Transverse colon (tissue), 4 donors: ENCODE measurements at regions not wholly inside any gene's neighbourhood (a gene's known extent, or its start where the extent isn't known, plus 50 kb on each side); places are given as distances from the start of the nearest gene placed in this dataset.

ENCODE experiments used
- DNase-seq: peaks from one replicate; pipeline ENCODE4 v3.0.0-alpha.2; 2019
- H3K27ac ChIP-seq, 4 donors: fragments of 200-600 bp; sonication (generic); 2 replicates each; pipeline ENCODE4 v1.5.1; 2016 to 2018; ENCODE audit warnings: inconsistent platforms in 4 of 4
- H3K27me3 ChIP-seq: fragments of 200-600 bp; sonication (generic); 2 replicates; pipeline ENCODE4 v1.5.1; 2017; ENCODE audit warnings: inconsistent platforms
- H3K36me3 ChIP-seq, 4 donors: fragments of 200-600 bp; sonication (generic); 2 replicates each; pipeline ENCODE4 v1.5.1; 2017 to 2019; ENCODE audit warnings: inconsistent platforms in 4 of 4
- H3K4me1 ChIP-seq, 4 donors: fragments of 200-600 bp; sonication (generic); 2 replicates each; pipeline ENCODE4 v1.5.1; 2017 to 2020; ENCODE audit warnings: inconsistent platforms in 4 of 4
- H3K4me3 ChIP-seq, 4 donors: fragments of 200-600 bp; sonication (generic); 1 replicate in 1 of 4; 2 replicates in 3 of 4; pipeline versions ENCODE4 v1.5.1 to v1.6.1; 2017 to 2019; ENCODE audit warnings: inconsistent platforms in 4 of 4
- H3K9me3 ChIP-seq, 2 donors: fragments of 200-600 bp; sonication (generic); 2 replicates each; pipeline ENCODE4 v1.5.1; 2017 to 2019; ENCODE audit warnings: inconsistent platforms in 2 of 2
- EP300 ChIP-seq: sonication (generic); formaldehyde crosslinking; IDR thresholded peaks from one replicate; pipeline ENCODE4 v1.6.1; 2017; ENCODE audit warnings: antibody characterized with exemption, low read depth
- POLR2A ChIP-seq: fragments of 450-650 bp; IDR thresholded peaks from one replicate; pipeline ENCODE4 v1.6.1; 2016; ENCODE audit warnings: antibody characterized with exemption, mild to moderate bottlenecking, moderate library complexity
- POLR2AphosphoS5 ChIP-seq, 3 donors: sonication (generic); formaldehyde crosslinking; IDR thresholded peaks; one replicate each; pipeline ENCODE4 v1.6.1; 2016; ENCODE audit warnings: antibody characterized with exemption in 3 of 3
- WGBS, 2 donors: methylation state at CpG; one replicate each; pipeline ENCODE4 v1.1.5; 2018; ENCODE audit warnings: low coverage in 1 of 2; 5-methylcytosine and 5-hydroxymethylcytosine counted together
- in situ Hi-C, 4 donors: fragments of 200-750 bp; cut with MboI; loops; one replicate each; pipeline versions ENCODE4 v1.15.0 to v1.15.1; 2017; ENCODE audit warnings: low sequenced_read_pairs in 3 of 4, low pct_ligation_motif_present in 1 of 4, low pct_unique_long_range_greater_than_20kb in 1 of 4
- intact Hi-C: fragments of 100-400 bp; cut with DNase I; formaldehyde crosslinking; loops from one replicate; pipeline ENCODE4 v1.15.1; 2023; ENCODE audit warnings: low total_unique reads
- TF ChIP-seq, protein P1 (sequence below), 5 experiments: fragments of 200-600 bp in 3 of 5; fragments of 450-650 bp in 2 of 5; sonication (generic) in 3 of 5; IDR thresholded peaks; 1 replicate in 2 of 5; 2 replicates in 3 of 5; pipeline ENCODE4 v1.5.1; 2016 to 2017; ENCODE audit warnings: antibody characterized with exemption in 5 of 5, inconsistent platforms in 3 of 5, mild to moderate bottlenecking in 2 of 5, moderate library complexity in 1 of 5

DNA sequence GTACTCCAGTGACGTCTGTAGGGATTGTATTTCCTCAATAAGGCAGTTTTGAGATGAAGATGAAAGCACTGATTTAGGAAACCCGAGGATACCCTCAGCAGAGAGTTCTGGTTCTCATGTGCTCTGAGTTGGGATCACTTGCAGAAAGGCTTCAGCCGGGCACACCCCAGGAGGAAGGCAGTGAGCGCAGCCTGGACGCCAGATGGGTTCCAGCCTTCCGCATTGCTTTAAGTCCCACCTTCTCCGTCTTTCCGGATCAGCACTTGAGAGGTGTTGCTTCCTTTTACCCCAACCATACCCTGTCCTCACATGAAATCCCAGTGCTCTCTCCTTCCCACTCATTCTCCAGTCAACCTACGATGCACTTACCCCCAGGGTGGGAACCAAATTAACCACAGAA lies 239.5 kb upstream of the CADM1 start:
- TF ChIP-seq, protein P1, sequence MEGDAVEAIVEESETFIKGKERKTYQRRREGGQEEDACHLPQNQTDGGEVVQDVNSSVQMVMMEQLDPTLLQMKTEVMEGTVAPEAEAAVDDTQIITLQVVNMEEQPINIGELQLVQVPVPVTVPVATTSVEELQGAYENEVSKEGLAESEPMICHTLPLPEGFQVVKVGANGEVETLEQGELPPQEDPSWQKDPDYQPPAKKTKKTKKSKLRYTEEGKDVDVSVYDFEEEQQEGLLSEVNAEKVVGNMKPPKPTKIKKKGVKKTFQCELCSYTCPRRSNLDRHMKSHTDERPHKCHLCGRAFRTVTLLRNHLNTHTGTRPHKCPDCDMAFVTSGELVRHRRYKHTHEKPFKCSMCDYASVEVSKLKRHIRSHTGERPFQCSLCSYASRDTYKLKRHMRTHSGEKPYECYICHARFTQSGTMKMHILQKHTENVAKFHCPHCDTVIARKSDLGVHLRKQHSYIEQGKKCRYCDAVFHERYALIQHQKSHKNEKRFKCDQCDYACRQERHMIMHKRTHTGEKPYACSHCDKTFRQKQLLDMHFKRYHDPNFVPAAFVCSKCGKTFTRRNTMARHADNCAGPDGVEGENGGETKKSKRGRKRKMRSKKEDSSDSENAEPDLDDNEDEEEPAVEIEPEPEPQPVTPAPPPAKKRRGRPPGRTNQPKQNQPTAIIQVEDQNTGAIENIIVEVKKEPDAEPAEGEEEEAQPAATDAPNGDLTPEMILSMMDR (IDR thresholded peaks at IDR 0.05): no peak
- TF ChIP-seq POLR2AphosphoS5 (IDR thresholded peaks at IDR 0.05) (no peak), POLR2A (no peak), EP300 (no peak)
- in situ Hi-C loops: no loop called here
- no peak overlapping the region for H3K27ac ChIP-seq
- intact Hi-C loops: no loop called here
- no peaks in the 10 kb centered on the region for H3K36me3 ChIP-seq
- no peak overlapping the region for H3K4me3 ChIP-seq
- 84 to 90% methylated on average over 9 of the region's 9 CpGs for WGBS, 2 donors
- no peaks in the 10 kb centered on the region for H3K9me3 ChIP-seq
- H3K4me1 ChIP-seq: no peaks in the 10 kb centered on the region
- H3K27me3 ChIP-seq: no peaks in the 10 kb centered on the region
- DNase-seq: no peak

DNA sequence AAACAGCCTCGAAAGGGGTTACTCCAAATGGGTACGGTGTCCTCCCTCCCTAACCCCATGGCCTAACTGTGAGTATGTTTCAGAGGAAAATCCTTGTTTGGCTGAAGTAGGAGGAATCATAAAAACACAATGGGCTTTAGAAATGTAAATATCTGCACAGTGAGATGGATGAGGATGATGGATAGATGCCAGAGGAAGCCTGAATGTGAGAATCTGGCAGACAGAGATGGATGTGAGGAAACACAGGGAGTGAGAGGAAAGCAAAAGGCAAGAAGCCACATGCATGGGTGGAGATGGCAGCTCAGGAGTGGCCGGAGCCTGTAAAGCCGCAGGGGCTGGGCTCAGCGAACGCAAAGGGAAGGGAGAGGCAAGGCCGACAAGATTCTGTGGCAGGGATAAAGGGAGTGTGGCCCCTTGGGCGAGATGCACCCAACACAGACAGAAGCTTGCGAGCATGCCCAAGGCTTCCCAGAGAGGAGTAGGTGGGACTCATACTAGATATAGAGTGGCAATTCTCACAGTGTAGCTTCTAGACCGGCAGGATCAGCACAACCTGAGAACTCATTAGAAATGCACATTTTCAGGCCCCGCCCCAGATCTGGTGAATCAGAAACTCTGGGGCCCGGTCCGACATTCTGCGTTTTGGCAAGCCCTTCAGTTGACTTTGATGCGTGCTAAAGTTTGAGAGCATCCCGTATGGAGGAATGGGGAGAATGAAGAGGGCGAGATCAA lies 237.3 kb upstream of the CADM1 start:
- intact Hi-C loops: no loop called here
- no peak overlapping the region for H3K27ac ChIP-seq
- DNase-seq: no peak
- H3K4me1 ChIP-seq: no peaks in the 10 kb centered on the region
- WGBS, 2 donors: 80 to 88% methylated on average over 9 to 17 of the region's 17 CpGs
- no peaks in the 10 kb centered on the region for H3K9me3 ChIP-seq
- no peaks in the 10 kb centered on the region for H3K36me3 ChIP-seq
- no peaks in the 10 kb centered on the region for H3K27me3 ChIP-seq
- no peak overlapping the region for H3K4me3 ChIP-seq
- no peak for TF ChIP-seq EP300
- TF ChIP-seq, protein P1 (IDR thresholded peaks at IDR 0.05): no peak
- no peak for TF ChIP-seq POLR2AphosphoS5 (IDR thresholded peaks at IDR 0.05)
- no peak for TF ChIP-seq POLR2A
- in situ Hi-C loops: no loop called here

DNA sequence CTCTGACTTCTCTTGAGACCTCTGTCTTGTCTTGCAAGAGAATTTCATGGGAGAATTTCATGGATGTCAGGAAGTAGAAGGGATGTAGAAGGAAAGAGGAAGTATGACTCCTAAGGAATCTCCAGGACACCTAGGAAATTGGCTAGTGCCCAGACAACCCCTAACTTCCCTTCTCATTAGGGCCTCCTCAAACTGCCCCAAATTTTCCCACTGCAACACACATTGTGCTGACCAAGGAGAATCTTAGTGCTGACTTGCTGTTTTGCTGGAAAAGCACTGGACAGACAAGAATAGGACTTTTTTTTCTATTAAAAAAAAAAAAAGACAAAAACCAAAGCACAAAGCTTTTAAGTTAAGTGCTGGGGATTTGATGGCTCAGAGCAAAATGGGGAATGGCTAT lies 236.1 kb upstream of the CADM1 start:
- H3K36me3 ChIP-seq: no peaks in the 10 kb centered on the region
- H3K27ac ChIP-seq: no peak overlapping the region
- intact Hi-C loops (no loop called here), in situ Hi-C loops (no loop called here)
- no peaks in the 10 kb centered on the region for H3K9me3 ChIP-seq
- H3K4me3 ChIP-seq: no peak overlapping the region
- no peaks in the 10 kb centered on the region for H3K27me3 ChIP-seq
- no peaks in the 10 kb centered on the region for H3K4me1 ChIP-seq
- TF ChIP-seq EP300: no peak
- no peak for TF ChIP-seq POLR2A
- TF ChIP-seq, protein P1 (IDR thresholded peaks at IDR 0.05): no peak
- TF ChIP-seq POLR2AphosphoS5 (IDR thresholded peaks at IDR 0.05): no peak
- DNase-seq: no peak

DNA sequence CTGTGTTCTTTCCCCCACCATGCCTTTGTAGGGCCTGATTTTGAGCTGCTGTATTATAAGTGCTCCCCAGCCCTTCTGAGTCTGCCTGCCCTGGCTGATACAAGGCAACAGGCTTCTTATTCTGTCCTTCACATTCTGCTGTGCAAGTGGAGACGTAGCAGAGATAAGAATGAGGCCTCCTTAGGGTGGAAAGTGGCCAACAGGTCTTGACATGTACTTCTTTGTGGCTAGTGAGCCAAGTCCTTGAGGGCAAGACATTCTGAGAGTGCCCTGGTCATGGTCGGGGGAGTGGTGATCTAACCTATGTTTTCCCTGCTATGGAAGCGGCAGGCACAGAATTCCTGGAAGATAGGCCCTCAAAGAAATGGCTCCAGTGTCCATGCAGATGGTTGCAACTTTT lies 235.7 kb upstream of the CADM1 start:
- intact Hi-C loops: no loop called here
- Histone ChIP-seq H3K27ac (no peak overlapping the region), H3K9me3 (no peaks in the 10 kb centered on the region), H3K27me3 (no peaks in the 10 kb centered on the region), H3K4me3 (no peak overlapping the region), H3K36me3 (no peaks in the 10 kb centered on the region), H3K4me1 (no peaks in the 10 kb centered on the region)
- WGBS, 2 donors: 91% methylated on average over 3 of the region's 3 CpGs; no CpG with 5 or more reads in 1 of the 2 donors
- TF ChIP-seq POLR2A (no peak), EP300 (no peak), POLR2AphosphoS5 (IDR thresholded peaks at IDR 0.05) (no peak)
- TF ChIP-seq, protein P1 (IDR thresholded peaks at IDR 0.05): no peak
- in situ Hi-C loops: no loop called here
- no peak for DNase-seq
